PC-9 (cell line): ENCODE measurements at regions not wholly inside any gene's neighbourhood (a gene's known extent, or its start where the extent isn't known, plus 50 kb on each side); places are given as distances from the start of the nearest gene placed in this dataset.

Experiments
- CTCF ChIP-seq: fragments of 200-600 bp; sonication (generic); conservative IDR thresholded peaks from 2 replicates; pipeline ENCODE4 v1.6.1; 2017; ENCODE audit warnings: mixed run types, antibody characterized with exemption, mild to moderate bottlenecking, moderate library complexity
- EZH2 ChIP-seq: fragments of 200-600 bp; sonication (generic); IDR thresholded peaks from 2 replicates; pipeline ENCODE4 v1.8.0; 2017; ENCODE audit warnings: antibody characterized with exemption, low read depth

DNA sequence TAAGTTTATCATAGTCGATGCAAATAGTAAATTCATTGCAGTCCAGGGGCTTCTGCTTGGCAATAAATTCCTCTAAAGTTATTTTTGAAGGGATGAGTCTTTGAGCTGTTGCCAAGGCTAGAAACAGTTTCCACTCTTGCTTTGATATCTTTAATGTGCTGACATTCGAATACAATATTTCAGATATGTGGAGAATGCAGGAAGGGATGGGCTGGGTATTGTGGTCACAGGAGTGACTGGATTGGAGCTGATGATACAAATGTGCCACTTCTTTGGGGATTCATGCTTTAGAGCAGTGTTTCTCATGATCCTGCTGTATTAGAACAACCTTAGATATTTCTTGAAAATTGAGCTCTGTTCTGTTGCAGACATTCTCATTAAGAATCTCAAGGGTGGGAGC, 139.0 kb downstream of the PRDM13 start:
- TF ChIP-seq CTCF: no peak
- no peak for TF ChIP-seq EZH2
